ENCODE measurements at regions not wholly inside any gene's neighbourhood (a gene's known extent, or its start where the extent isn't known, plus 50 kb on each side); places are given as distances from the start of the nearest gene placed in this dataset.

- Histone ChIP-seq H3K9me2 (replicated peaks; ENCODE audit: insufficient read depth) (no peaks in the 10 kb centered on the region), H3K4me2 (no peak overlapping the region), H4K20me1 (ENCODE audit: insufficient read depth, poor library complexity, severe bottlenecking) (no peaks in the 10 kb centered on the region), H3K9me3 (ENCODE audit: low read depth) (no peaks in the 10 kb centered on the region), H3K4me3 (no peak overlapping the region), H3K36me3 (replicated peaks; ENCODE audit: insufficient read depth, low read depth) (no peaks in the 10 kb centered on the region), H3K4me1 (ENCODE audit: insufficient read depth) (peaks cover 10% of the 10 kb centered on the region), H3K27me3 (no peaks in the 10 kb centered on the region), H3K79me2 (no peaks in the 10 kb centered on the region), H2AFZ (no peak overlapping the region), H3K27ac (no peak overlapping the region)
- TF ChIP-seq, protein P1, sequence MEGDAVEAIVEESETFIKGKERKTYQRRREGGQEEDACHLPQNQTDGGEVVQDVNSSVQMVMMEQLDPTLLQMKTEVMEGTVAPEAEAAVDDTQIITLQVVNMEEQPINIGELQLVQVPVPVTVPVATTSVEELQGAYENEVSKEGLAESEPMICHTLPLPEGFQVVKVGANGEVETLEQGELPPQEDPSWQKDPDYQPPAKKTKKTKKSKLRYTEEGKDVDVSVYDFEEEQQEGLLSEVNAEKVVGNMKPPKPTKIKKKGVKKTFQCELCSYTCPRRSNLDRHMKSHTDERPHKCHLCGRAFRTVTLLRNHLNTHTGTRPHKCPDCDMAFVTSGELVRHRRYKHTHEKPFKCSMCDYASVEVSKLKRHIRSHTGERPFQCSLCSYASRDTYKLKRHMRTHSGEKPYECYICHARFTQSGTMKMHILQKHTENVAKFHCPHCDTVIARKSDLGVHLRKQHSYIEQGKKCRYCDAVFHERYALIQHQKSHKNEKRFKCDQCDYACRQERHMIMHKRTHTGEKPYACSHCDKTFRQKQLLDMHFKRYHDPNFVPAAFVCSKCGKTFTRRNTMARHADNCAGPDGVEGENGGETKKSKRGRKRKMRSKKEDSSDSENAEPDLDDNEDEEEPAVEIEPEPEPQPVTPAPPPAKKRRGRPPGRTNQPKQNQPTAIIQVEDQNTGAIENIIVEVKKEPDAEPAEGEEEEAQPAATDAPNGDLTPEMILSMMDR (IDR thresholded peaks at IDR 0.05; ENCODE audit: poor library complexity) = no peak
- TF ChIP-seq EZH2 (IDR thresholded peaks at IDR 0.05; ENCODE audit: borderline replicate concordance) = no peak
- TF ChIP-seq EZH2phosphoT487 (IDR thresholded peaks at IDR 0.05; ENCODE audit: low read depth, severe bottlenecking, unreplicated experiment) = no peak
- DNase-seq (ENCODE audit: low spot score) = no peak
- WGBS (ENCODE audit: low lambda C conversion rate, missing lambda C conversion rate) = 80% methylated on average over 9 of the region's 9 CpGs
Measured at GRCh38 chr7:148478551-148478950, 112.0 kb upstream of the C7orf33 start.

GRCh38 chr7:148480479-148481146 is 110.0 kb upstream of the C7orf33 start:
- no peaks in the 10 kb centered on the region for H3K79me2 ChIP-seq
- no peak overlapping the region for H3K27ac ChIP-seq
- H3K4me2 ChIP-seq = no peak overlapping the region
- no peaks in the 10 kb centered on the region for H3K9me3 ChIP-seq (ENCODE audit: low read depth)
- H2AFZ ChIP-seq = no peak overlapping the region
- no peak for DNase-seq (ENCODE audit: low spot score)
- H3K9me2 ChIP-seq (replicated peaks; ENCODE audit: insufficient read depth) = no peaks in the 10 kb centered on the region
- no peaks in the 10 kb centered on the region for H3K27me3 ChIP-seq
- H4K20me1 ChIP-seq (ENCODE audit: insufficient read depth, poor library complexity, severe bottlenecking) = no peaks in the 10 kb centered on the region
- H3K4me1 ChIP-seq (ENCODE audit: insufficient read depth) = peaks cover 10% of the 10 kb centered on the region
- no peak overlapping the region for H3K4me3 ChIP-seq
- H3K36me3 ChIP-seq (replicated peaks; ENCODE audit: insufficient read depth, low read depth) = no peaks in the 10 kb centered on the region
- 96% methylated on average over 5 of the region's 5 CpGs for WGBS (ENCODE audit: low lambda C conversion rate, missing lambda C conversion rate)
- TF ChIP-seq, protein P1 (IDR thresholded peaks at IDR 0.05; ENCODE audit: poor library complexity) = no peak
- TF ChIP-seq EZH2phosphoT487 (IDR thresholded peaks at IDR 0.05; ENCODE audit: low read depth, severe bottlenecking, unreplicated experiment) = no peak
- no peak for TF ChIP-seq EZH2 (IDR thresholded peaks at IDR 0.05; ENCODE audit: borderline replicate concordance)

- Histone ChIP-seq H3K9me3 (ENCODE audit: low read depth) (no peaks in the 10 kb centered on the region), H3K4me1 (ENCODE audit: insufficient read depth) (peaks cover 10% of the 10 kb centered on the region), H3K4me2 (no peak overlapping the region), H2AFZ (no peak overlapping the region), H3K9me2 (replicated peaks; ENCODE audit: insufficient read depth) (no peaks in the 10 kb centered on the region), H3K4me3 (no peak overlapping the region), H4K20me1 (ENCODE audit: insufficient read depth, poor library complexity, severe bottlenecking) (no peaks in the 10 kb centered on the region), H3K27me3 (no peaks in the 10 kb centered on the region), H3K36me3 (replicated peaks; ENCODE audit: insufficient read depth, low read depth) (no peaks in the 10 kb centered on the region), H3K79me2 (no peaks in the 10 kb centered on the region), H3K27ac (no peak overlapping the region)
- DNase-seq (ENCODE audit: low spot score) = no peak
- TF ChIP-seq, protein P1 (IDR thresholded peaks at IDR 0.05; ENCODE audit: poor library complexity) = no peak
- no peak for TF ChIP-seq EZH2phosphoT487 (IDR thresholded peaks at IDR 0.05; ENCODE audit: low read depth, severe bottlenecking, unreplicated experiment)
- TF ChIP-seq EZH2 (IDR thresholded peaks at IDR 0.05; ENCODE audit: borderline replicate concordance) = no peak
- 84% methylated on average over 3 of the region's 3 CpGs for WGBS (ENCODE audit: low lambda C conversion rate, missing lambda C conversion rate)
Measured at GRCh38 chr7:148481147-148481526, 109.4 kb upstream of the C7orf33 start.
